ENCODE measurements at regions not wholly inside any gene's neighbourhood (a gene's known extent, or its start where the extent isn't known, plus 50 kb on each side); places are given as distances from the start of the nearest gene placed in this dataset.

DNA sequence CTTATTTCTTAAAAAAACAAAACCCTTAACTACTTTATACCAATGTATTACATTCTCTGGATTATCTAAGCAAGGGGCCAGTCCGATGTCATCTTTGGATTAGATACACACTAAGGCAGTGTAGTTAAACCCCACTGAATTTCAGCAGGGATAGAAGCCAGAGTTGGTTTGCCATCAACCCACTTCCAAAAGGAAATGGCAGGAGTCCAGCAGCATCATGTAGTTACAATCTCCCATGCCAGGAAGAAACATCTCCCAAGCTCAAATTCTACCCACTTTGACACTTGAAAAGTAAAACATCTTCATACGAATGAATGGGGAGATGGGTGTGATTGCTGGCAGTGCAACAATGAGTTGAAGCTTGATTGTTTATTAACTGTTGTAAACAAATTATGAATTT is 203.5 kb upstream of the PLXNC1 start:
- no peak for DNase-seq (ENCODE audit: low spot score)

DNA sequence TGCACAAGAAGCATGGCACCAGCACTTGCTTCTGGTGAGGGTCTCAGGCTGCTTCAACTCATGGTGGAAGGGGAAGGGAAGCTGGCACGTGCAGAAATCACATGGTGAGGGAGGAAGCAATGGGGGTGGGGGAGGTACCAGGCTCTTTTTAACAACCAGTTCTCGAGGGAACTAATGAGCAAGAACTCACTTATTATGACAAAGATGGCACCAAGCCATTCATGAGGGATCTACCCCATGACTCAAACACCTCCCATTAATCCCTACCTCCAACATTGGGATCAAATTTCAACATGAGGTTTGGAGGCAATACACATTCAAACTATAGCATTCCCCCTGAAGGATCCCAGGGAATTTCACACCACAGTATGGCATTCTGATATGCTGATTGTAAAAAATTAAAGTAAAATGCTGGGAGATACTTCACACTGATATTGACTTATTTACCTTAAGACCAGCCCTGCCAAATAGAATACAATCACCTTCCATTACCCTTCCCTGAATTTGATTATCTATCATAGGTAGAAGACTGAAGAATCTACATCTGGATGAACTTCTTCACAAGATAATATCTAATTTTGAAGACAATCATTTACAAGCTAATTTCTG is 201.7 kb upstream of the PLXNC1 start:
- no peak for DNase-seq (ENCODE audit: low spot score)

DNA sequence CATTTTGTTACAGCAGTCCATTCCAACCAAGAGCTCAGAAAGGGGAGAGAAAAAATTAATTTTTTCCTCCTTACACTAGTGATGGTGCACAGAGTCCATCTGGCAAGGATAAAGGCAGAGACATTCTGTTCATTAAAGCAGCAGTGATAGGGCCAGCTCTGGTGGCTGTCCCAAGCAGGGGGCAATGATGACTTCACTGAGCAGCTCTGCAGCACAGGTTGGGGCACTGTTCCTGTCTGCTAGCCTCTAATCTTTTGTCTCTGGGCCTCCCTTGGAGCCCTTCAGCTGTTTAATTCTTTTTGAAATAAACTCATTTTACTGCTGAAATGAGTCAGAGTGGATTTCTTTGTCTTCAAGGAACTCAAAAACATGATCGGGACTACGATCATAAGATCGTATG is 200.9 kb upstream of the PLXNC1 start:
- DNase-seq (ENCODE audit: low spot score): no peak

DNA sequence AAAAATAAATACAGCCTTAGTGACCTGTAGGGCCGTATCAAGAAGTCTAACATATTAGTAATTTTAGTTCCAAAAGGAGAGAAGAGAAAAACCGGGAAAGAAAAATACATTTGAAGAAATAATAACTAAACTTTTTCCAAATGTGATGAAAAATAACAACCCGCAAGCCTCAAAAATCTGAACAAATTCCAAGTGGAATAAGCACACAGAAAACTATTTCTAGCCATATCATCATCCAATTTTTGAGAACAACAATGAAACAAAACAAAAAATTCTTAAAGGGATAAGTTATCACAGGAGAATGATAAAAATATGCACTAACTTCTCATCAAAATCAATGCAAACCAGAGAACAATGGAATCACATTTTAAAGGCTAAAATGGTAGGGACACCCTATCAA is 198.1 kb upstream of the PLXNC1 start:
- no peak for DNase-seq (ENCODE audit: low spot score)

DNA sequence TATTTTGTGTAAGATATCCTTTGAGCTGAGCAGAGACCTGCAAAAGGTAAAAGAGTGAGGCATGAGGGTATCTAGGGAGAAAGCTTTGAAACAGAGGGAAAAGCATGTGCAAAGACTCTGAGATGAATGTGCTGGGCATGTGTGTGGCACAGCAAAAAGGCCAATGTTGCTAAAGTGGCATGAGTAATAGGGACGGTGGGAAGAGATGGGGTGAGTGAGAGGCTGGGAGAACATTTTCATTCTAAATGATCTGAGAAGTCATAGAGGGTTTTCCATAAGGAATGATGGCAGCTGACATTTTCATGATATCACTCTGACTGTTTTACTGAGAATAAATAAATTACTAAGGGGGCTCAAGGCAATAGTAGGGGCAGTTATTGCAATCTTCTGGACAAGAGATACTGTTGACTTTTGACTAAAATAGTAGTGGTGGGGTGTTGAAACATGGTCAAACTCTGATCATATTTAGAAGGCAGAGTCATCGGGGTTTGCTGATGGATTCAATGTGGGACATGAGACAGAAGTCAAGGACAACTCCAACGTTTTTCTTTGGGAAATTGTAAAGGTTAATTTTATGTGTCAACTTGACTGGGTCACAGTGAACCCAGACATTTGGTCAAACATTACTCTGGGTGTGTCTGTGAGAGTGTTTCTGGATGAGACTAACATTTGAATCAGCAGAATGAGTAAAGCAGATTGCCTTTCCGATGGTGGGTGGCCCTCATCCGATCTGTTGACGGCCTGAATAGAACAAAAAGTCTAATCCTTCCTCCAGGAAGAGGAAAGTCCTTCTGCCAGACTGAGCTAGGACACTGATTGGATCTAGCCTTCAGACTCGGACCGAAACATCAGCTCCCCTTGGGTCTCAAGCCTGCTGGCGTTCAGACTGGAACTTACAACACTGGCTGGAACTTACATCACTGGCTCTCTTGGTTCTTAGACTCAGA is 193.9 kb upstream of the PLXNC1 start:
- DNase-seq (ENCODE audit: low spot score): no peak

DNA sequence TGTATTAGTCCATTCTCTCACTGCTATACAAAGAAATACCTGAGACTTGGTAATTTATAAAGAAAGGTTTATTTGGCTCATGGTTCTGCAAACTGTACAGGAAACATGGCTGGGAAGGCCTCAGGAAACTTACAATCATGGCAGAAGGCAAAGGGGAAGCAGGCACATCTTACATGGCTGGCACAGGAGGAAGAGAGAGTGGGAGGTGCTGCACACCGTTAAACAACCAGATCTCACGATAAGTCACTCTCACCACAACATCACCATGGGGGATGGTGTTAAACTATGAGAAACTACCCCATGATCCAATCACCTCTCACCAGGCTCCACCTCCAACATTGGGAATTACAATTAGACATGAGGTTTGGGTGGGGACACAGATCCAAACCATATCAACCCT is 191.8 kb upstream of the PLXNC1 start:
- DNase-seq (ENCODE audit: low spot score): no peak

DNA sequence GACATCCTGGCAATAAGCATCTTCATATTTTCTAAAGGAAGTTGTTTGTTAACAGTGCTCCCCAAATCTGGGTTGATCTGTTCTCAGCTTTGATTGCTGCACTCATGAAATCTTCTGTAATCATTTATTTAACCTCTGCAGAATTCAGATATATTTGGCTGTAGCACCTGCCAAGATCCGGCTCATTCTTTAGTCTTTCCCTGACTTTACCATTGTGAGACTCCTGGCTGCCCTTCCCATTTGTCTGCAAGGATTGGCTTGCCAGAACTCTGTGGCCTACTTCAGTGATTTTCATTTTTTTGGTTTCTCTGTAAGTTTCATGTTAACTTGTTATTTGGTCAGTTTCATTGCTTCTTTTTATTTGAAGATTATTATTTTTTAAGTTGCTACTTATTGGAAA is 191.2 kb upstream of the PLXNC1 start:
- no peak for DNase-seq (ENCODE audit: low spot score)

DNA sequence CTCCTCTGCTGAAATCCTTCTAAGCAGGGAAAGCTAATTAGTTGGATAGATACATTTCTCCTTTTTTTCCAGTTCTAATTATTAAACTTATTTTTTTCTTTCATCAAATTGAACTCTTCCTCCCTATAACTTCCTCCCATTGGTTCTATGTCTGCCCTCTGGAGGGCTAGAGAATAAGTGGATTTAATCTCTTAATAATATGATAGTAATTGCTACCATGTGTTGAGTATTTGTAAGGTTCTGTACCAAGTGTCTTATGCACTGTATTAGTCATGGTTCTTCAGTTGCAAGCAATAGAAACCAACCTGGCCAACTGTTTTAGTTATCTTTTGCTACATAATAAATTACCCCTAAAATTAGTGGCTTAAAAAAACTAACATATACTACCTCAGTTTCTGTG is 190.5 kb upstream of the PLXNC1 start:
- no peak for DNase-seq (ENCODE audit: low spot score)

DNA sequence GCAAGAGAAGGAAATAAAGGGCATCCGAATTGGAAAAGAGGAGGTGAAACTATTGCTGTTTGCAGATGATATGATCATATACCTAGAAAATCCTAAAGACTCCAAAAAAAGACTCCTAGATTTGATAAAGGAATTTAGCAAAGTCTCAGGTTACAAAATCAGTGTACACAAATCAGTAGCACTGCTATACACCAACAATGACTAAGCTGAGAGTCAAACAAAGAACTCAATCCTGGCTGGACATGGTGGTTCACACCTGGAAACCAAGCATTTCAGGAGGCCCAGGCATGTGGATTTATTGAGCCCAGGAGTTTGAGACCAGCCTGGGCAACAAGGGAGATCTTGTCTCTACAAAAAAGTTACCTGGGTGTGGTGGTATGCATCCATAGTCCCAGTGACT is 188.7 kb upstream of the PLXNC1 start:
- no peak for DNase-seq (ENCODE audit: low spot score)

DNA sequence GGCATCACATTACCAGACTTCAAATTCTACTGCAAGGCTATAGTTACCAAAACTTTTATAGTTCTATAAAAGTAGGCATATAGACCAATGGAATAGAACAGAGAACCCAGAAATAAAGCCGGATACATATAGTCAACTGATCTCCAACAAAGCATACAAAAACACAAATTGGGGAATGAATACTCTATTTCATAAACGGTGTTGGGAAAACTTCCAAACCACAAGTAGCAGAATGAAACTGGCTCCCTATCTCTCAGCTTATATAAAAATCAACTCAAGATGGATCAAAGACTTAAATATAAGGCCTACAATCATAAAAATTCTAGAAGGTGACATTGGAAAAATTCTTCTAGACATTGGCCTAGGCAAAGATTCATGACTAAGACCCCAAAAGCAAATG is 187.9 kb upstream of the PLXNC1 start:
- DNase-seq (ENCODE audit: low spot score): no peak

DNA sequence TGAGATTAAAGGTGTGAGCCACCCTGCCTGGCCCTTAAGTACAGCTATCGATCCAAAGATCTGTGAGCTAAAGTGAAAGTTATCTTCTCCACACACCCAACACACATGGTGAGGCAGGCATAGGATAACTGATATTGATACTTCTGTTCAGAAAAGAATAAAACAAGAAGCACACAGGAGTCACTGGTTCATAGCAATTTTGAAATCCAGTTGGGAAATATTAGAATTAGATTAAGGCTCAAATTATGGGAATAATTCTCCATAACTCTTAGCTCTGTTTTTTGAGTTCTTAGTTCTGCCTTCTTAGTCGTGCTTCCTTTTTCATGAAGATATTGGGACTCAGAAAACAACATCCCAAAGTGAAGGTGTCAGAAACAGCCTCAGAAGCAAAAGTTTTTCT is 186.0 kb upstream of the PLXNC1 start:
- no peak for DNase-seq (ENCODE audit: low spot score)

DNA sequence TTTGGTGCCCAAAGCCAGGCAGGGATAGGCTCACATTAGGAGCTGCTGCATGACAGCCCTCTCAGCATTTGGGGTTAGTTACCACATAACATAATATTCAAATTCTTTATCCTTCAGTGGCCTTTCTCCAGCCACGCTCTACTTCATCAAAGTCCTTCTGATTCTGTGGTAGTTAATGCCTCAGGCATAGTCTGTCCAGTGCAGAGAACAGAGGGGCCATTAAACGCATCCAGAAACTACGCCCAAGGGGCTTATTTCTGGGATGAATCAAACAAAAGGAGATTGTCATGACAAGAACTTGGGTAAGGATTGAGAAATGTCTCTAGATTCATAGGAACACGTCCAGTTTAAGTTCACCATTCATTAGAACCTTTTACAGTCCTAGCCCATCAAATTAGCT is 183.4 kb upstream of the PLXNC1 start:
- no peak for DNase-seq (ENCODE audit: low spot score)

DNA sequence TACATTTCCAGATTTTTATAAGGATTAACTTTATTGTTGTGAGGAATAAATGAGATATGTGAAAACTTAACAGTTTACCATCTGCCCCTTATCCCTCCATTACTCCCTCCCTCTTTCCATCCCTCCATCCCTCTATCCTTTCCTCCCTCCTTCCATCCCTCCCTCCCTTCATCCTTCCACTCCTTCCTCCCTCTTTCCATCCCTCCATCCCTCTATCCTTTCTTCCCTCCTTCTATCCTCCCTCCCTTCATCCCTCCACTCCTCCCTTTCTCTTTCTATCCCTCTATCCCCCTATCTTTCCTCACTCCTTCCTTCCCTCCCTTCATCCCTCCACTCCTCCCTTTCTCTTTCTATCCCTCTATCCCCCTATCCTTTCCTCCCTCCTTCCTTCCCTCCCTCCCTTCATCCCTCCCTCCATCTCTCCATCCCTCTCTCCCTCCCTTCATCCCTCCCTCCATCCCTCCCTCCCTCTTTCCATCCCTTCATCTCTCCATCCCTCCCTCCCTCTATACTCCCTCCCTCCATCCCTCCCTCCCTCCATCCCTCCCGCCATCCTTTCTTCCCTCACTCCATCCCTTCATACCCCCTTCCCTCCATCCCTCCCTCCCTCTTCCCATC is 181.8 kb upstream of the PLXNC1 start:
- DNase-seq (ENCODE audit: low spot score): no peak

DNA sequence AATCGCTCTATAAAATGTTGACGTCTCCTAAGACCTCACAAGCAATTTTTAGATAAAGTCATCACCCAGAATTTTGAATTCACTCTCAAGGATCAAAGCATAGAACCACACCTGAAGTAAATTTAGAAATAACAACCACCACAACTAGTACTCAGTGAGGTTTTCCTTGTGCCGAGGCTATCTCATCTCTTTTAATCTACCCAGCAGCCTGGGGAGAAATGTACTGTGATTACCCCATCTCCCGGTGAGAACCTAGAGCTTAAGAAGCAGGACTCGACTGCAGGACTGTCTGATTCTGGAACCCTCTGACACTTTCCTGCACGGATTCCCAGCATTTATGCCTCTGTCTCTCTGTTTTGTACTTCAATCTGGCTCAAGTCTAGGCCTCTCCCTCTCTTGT is 180.9 kb upstream of the PLXNC1 start:
- DNase-seq (ENCODE audit: low spot score): no peak

DNA sequence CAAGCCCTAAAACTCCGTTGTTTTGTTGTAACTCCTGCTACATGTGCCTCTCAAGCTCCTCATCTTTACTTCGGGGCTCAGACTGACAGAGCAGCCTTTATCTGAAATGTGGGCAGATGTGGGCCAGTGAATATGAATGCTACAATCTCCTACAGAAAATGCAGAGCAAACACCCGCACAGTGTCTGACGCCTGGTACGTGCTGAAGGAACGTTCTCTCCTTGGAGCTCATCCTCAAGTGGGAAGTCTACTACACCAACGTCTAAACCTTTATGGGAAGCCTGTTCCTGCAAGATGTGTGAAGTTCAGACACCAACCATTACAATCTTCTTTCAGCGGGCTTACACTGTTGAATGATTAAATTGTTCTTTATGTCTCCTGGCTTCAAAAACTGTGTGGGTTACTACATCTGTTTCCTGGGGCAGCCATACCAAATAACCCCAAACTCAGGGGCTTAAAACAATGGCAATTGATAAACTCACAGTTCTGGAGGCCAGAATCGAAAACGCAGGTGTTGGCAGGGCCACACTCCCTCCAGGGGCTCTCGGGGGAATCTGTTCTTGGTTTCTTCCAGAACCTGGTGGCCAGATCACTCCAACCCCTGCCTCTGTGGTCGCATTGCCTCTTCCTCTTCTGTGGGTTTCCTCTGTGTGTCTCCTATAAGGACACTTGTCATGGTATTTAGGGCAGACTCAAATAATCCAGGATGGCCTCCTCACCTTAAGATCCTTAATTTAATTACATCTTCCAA is 179.7 kb upstream of the PLXNC1 start:
- no peak for DNase-seq (ENCODE audit: low spot score)

DNA sequence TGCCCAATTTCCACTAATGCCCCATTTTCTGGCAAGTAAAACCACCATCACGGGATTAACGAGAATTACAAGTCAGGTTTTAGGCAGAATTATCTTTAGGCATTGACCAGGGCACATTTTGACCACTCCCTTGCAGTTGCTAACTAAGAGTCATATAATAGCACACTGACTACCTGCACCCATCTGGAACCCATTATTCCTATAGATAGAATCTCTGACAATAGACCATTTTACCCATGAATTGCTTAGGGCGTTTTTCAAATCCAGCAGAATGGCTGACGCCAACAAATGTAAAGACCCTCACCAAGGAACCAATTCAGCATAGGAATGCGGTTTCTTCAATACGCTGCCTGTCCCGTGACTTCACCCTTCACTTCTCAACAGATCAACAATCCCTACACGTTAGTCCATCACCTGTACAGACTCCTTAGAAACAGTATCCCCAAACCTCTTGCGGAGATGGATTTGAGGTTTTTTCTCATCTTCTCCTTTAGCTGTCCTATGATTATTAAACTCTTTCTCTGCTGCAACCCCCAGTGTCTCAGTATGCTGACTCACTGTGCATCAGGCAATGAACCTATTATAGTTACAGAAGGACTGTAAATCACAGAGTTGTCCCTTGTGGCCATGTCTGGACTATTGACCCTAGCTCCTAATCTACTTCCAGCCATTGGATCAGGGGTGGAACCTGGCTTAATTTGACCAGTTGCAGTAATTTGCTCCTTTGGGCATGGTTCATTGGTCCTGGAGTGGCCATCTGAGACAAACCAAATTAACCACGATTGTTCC is 177.3 kb upstream of the PLXNC1 start:
- DNase-seq (ENCODE audit: low spot score): no peak

DNA sequence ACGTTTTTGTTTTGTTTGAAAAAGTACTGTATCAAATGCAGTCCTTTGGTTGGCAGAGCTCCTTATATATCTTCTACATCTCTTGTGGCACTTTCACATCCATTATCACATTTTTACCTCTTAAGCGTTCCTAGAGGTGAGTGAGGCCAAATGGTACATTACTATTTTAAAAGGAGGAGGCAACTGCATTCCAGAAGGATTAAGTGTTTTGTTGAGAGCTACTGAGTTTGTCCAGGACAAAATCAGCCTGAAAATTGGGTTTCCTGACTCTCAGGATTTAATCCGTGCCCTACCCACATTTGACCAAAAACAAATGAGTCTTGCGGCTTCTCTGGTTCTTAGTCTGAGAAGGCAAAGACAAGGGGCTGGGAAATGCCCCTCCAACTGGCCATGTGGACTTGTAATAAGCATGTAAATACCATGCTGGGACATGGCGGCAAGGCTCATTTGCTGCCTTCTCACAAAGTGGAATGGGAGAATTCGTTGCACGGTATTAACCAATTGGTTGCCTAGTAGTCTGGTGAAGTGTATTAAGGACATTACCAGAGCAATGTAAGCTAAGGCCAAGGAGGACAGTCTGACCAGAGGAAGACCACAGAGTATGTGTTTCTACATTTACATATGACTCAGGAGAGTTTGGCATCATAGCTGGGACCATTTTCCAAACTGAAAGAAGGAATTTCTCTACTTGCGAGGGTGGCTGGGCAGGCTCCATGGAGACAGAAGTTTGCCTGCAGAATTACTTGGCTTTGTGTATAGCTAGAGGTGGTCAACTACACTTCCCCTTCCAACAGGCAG is 175.8 kb upstream of the PLXNC1 start:
- DNase-seq (ENCODE audit: low spot score): no peak

DNA sequence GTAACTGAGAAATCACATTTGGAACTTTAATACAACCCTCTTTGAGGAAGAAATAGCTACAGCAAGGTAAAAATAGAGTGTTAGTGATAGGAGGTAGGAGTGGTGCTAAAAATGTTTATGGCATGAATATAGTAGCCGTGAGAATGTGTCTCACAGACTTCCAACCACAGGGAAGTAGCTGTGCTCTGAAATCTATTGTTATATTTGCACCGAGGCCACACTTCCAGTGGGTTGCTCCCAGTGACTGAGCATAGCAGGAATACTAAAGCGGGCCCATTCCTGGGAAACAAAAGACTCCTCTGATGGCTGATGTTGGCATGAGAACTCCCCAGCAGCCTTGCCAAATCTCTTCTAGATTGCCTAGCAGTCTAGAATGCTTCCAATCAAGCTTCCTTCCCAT is 174.1 kb upstream of the PLXNC1 start:
- no peak for DNase-seq (ENCODE audit: low spot score)

DNA sequence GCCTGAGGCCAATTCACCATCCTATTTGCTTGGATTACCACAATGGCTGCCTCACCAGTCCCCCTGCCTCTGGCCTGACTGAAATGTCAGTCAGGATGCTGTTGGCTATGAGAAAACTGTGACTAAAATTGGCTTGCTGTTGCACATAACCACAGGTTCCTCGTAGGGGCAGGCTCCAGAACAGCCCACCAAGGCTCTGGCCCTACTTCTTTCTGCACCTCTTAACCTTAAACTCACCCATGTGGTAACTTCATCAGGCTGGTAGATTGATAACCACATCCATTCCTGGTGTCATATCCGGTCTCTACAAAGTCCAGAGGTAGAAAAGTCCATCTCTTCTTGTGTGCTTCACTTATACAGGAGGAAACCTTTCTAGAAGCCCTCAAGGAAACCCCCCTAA is 172.4 kb upstream of the PLXNC1 start:
- DNase-seq (ENCODE audit: low spot score): no peak

DNA sequence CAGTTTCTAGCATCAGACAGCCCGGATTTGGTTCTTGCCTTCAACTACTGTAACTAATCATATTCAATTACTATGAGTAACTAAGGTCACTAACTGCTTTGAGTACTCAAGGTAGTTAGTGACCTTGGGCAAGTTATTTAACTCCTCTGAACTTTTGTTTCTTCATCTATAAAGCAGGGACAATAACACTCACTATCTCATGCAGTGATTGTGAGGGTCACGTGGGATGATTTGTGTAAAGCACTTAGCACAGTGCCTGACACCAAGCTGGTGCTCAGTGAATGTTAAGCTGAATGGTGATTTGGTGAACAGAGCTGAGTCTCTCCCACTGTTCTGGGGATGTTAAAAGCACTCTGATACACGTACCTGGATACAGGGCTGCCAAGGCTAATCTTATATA is 171.3 kb upstream of the PLXNC1 start:
- DNase-seq (ENCODE audit: low spot score): no peak

DNA sequence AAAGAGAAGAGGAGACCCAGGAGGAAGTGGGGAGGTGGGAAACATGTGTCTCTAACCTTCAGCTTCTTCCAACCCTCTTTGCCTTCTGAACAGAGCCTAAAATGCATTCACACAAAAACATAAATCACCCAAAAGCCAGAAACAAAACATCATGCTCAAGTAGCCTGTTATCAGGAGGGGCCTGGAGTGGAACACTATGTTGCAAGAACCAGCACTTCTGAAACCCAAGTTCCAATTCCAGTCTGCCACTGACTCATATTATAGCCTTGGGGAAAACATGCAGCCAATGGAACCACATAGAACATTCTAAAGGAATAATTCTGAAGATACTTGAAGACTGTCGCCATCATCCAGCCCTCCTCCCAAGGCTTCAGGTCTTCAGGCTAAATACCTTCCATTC is 169.8 kb upstream of the PLXNC1 start:
- DNase-seq (ENCODE audit: low spot score): no peak

Measured in CD4-positive, alpha-beta T cell treated with Interleukin-15 for 4 hours (primary cell).